ENCODE measurements at regions not wholly inside any gene's neighbourhood (a gene's known extent, or its start where the extent isn't known, plus 50 kb on each side); places are given as distances from the start of the nearest gene placed in this dataset.
"Not testable (repeated sequence)": the region's sequence is repeated elsewhere in the genome, so short reads cannot be mapped to it uniquely, and the experiment has no call there.

- TF ChIP-seq, protein P1, sequence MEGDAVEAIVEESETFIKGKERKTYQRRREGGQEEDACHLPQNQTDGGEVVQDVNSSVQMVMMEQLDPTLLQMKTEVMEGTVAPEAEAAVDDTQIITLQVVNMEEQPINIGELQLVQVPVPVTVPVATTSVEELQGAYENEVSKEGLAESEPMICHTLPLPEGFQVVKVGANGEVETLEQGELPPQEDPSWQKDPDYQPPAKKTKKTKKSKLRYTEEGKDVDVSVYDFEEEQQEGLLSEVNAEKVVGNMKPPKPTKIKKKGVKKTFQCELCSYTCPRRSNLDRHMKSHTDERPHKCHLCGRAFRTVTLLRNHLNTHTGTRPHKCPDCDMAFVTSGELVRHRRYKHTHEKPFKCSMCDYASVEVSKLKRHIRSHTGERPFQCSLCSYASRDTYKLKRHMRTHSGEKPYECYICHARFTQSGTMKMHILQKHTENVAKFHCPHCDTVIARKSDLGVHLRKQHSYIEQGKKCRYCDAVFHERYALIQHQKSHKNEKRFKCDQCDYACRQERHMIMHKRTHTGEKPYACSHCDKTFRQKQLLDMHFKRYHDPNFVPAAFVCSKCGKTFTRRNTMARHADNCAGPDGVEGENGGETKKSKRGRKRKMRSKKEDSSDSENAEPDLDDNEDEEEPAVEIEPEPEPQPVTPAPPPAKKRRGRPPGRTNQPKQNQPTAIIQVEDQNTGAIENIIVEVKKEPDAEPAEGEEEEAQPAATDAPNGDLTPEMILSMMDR (optimal IDR thresholded peaks at IDR 0.05 in 1 of 3, IDR thresholded peaks at IDR 0.05 in 1 of 3, conservative IDR thresholded peaks at IDR 0.05 in 1 of 3; ENCODE audit: extremely low read depth in 1 of 3, insufficient read depth in 2 of 3, low read length in 3 of 3): not testable (repeated sequence)
- not testable (repeated sequence) for TF ChIP-seq EZH2 (IDR thresholded peaks at IDR 0.05; ENCODE audit: low read length)
Measured at GRCh38 chr12:83696311-83696710, 1009.6 kb downstream of the TMTC2 start.

Measured in keratinocyte (primary cell).